K562 (cell line): ENCODE measurements at regions not wholly inside any gene's neighbourhood (a gene's known extent, or its start where the extent isn't known, plus 50 kb on each side); places are given as distances from the start of the nearest gene placed in this dataset.

Experiments
- ATAC-seq: fragments of 200-7000 bp; cut with Tn5 transposase; 3 replicates; pipeline ENCODE4 v1.9.1; 2020; ENCODE audit warnings: moderate library complexity
- BruUV-seq: library from RNA; stranded (reverse); fragments of 400-500 nt; replicated peaks from 2 replicates; lab custom pipeline; 2021; lab: Mats Ljungman, UMichigan
- CTCF ChIA-PET: fragments of 300-600 bp; formaldehyde crosslinking; extraction: SDS; loops from one replicate; lab custom pipeline; 2021; ENCODE audit warnings: low intra/inter-chr PET ratio; lab: Yijun Ruan, JAX
- POLR2A ChIA-PET: fragments of 300-600, 350-650 bp; sonication (Branson Sonifier 250); formaldehyde crosslinking; extraction: SDS; loops from one replicate; lab custom pipeline; 2021; ENCODE audit warnings: antibody characterized with exemption, inconsistent platforms; lab: Yijun Ruan, JAX
- DNase-seq, 4 experiments: peaks; one replicate each; pipeline versions ENCODE4 v3.0.0 to v3.0.0-alpha.2; 2011 to 2018; ENCODE audit warnings: low spot score in 3 of 4, mixed read lengths in 3 of 4; ENCODE audit errors: extremely low read depth in 1 of 4
- FAIRE-seq: peaks from 2 replicates; lab custom pipeline; 2011; peaks lifted over from hg19 to GRCh38; lab: Jason Lieb, UNC
- H2AFZ ChIP-seq: 2 replicates; pipeline ENCODE4 v1.6.0; 2011; ENCODE audit warnings: low read depth, low read length, control low read depth, inconsistent platforms
- H3K27ac ChIP-seq: fragments of 200-600 bp; 3 replicates; pipeline ENCODE4 v1.8.0; 2011; ENCODE audit warnings: low read depth, mild to moderate bottlenecking, control low read depth, inconsistent platforms, low read length, moderate library complexity, mixed read lengths; ENCODE audit errors: extremely low read depth
- H3K27me3 ChIP-seq, 2 experiments: fragments of 300-600 bp in 1 of 2; 2 replicates in 1 of 2; 3 replicates in 1 of 2; pipeline versions ENCODE4 v1.6.0 to v1.8.0; 2011; ENCODE audit warnings: inconsistent platforms in 2 of 2, low read length in 2 of 2, mild to moderate bottlenecking in 1 of 2, mixed read lengths in 1 of 2, moderate library complexity in 1 of 2; ENCODE audit not compliant: control insufficient read depth in 2 of 2, insufficient read depth in 2 of 2
- H3K36me3 ChIP-seq: fragments of 300-600 bp; 3 replicates; pipeline ENCODE4 v1.8.0; 2011; ENCODE audit warnings: mild to moderate bottlenecking, low read length, inconsistent platforms; ENCODE audit not compliant: control insufficient read depth, insufficient read depth
- H3K4me1 ChIP-seq, 2 experiments: fragments of 200-600 bp in 1 of 2; replicated peaks in 1 of 2; 2 replicates in 1 of 2; 3 replicates in 1 of 2; pipeline versions ENCODE4 v1.5.1 to v1.8.0; 2011; ENCODE audit warnings: inconsistent platforms in 2 of 2, low read length in 2 of 2, mild to moderate bottlenecking in 1 of 2, mixed read lengths in 1 of 2, moderate library complexity in 1 of 2; ENCODE audit not compliant: control insufficient read depth in 2 of 2, insufficient read depth in 2 of 2
- H3K4me2 ChIP-seq: 2 replicates; pipeline ENCODE4 v1.6.1; 2011; ENCODE audit warnings: low read length, control low read depth, inconsistent platforms, mixed read lengths; ENCODE audit not compliant: insufficient read depth
- H3K4me3 ChIP-seq: fragments of 200-600 bp; sonication (generic), shearing (Covaris generic); 2 replicates; pipeline ENCODE4 v1.5.1; 2016; ENCODE audit warnings: control low read depth, inconsistent platforms
- H3K79me2 ChIP-seq: fragments of 200-600 bp; 3 replicates; pipeline ENCODE4 v1.8.0; 2011; ENCODE audit warnings: low read length, inconsistent platforms; ENCODE audit not compliant: control insufficient read depth, insufficient read depth
- H3K9ac ChIP-seq, 2 experiments: 2 replicates each; pipeline versions ENCODE4 v1.6.0 to v1.6.1; 2011; ENCODE audit warnings: low read depth in 2 of 2, low read length in 2 of 2, control low read depth in 1 of 2, inconsistent platforms in 1 of 2, mild to moderate bottlenecking in 1 of 2, mixed read lengths in 1 of 2; ENCODE audit not compliant: insufficient read depth in 1 of 2
- H3K9me1 ChIP-seq: one replicate; pipeline ENCODE4 v1.6.0; 2011; ENCODE audit warnings: inconsistent platforms, mild to moderate bottlenecking, low read length, moderate library complexity; ENCODE audit not compliant: control insufficient read depth, insufficient read depth
- H3K9me3 ChIP-seq: replicated peaks from 2 replicates; pipeline ENCODE4 v1.5.1; 2011; ENCODE audit warnings: low read depth, low read length, inconsistent platforms; ENCODE audit not compliant: control insufficient read depth, insufficient read depth
- H4K20me1 ChIP-seq: replicated peaks from 2 replicates; pipeline ENCODE4 v1.6.1; 2011; ENCODE audit warnings: low read length, inconsistent platforms, mixed read lengths; ENCODE audit not compliant: control insufficient read depth, insufficient read depth
- BCL6 ChIP-seq: fragments of 250-450 bp; sonication (Bioruptor Pico); IDR thresholded peaks from 2 replicates; pipeline ENCODE4 v1.4.0; 2020
- ETV1 ChIP-seq: fragments of 450-650 bp; conservative IDR thresholded peaks from 2 replicates; pipeline ENCODE4 v1.6.1; 2016; ENCODE audit warnings: missing genetic modification characterization, control low read depth, low read depth, missing compliant biosample characterization
- HEY1 ChIP-seq: fragments of 250-450 bp; sonication (Bioruptor Pico); IDR thresholded peaks from 2 replicates; pipeline ENCODE4 v1.5.0; 2020; ENCODE audit warnings: mild to moderate bottlenecking, moderate library complexity, borderline replicate concordance
- IRF2 ChIP-seq: sonication (generic); formaldehyde crosslinking; IDR thresholded peaks from 2 replicates; pipeline ENCODE4 v1.8.1; 2022; ENCODE audit warnings: mild to moderate bottlenecking, missing genetic modification reagents
- JUNB ChIP-seq: fragments of 450-650 bp; formaldehyde crosslinking; conservative IDR thresholded peaks from 2 replicates; pipeline ENCODE4 v1.4.0; 2020; ENCODE audit warnings: mild to moderate bottlenecking
- MBD2 ChIP-seq: sonication (generic); IDR thresholded peaks from 2 replicates; pipeline ENCODE4 v1.6.1; 2016; ENCODE audit warnings: low read depth, borderline replicate concordance
- NCOA2 ChIP-seq, 2 experiments: fragments of 450-650 bp; IDR thresholded peaks; 2 replicates each; pipeline ENCODE4 v1.6.1; 2018; ENCODE audit warnings: mild to moderate bottlenecking in 2 of 2, moderate library complexity in 1 of 2; ENCODE audit not compliant: partially characterized antibody in 2 of 2
- PHF8 ChIP-seq: fragments of 200-600 bp; sonication (generic); IDR thresholded peaks from 2 replicates; pipeline ENCODE4 v1.6.1; 2012; ENCODE audit warnings: mixed run types, mild to moderate bottlenecking, inconsistent platforms, low read length, moderate library complexity, borderline replicate concordance
- PTRF ChIP-seq: fragments of 450-650 bp; IDR thresholded peaks from 2 replicates; pipeline ENCODE4 v1.6.1; 2016; ENCODE audit warnings: mild to moderate bottlenecking, missing genetic modification characterization, missing compliant biosample characterization
- RBM14 ChIP-seq: fragments of 200-400 bp; formaldehyde crosslinking; IDR thresholded peaks from 2 replicates; pipeline ENCODE4 v1.6.1; 2018; ENCODE audit warnings: low read depth, mild to moderate bottlenecking, low read length, moderate library complexity, borderline replicate concordance; ENCODE audit not compliant: insufficient read depth
- RCOR1 ChIP-seq, 2 experiments: IDR thresholded peaks; 2 replicates each; pipeline ENCODE4 v1.6.1; 2012; ENCODE audit warnings: low read depth in 2 of 2, low read length in 2 of 2, borderline replicate concordance in 1 of 2, improper control_type of control experiment in 1 of 2
- SAP30 ChIP-seq: fragments of 200-600 bp; sonication (generic); IDR thresholded peaks from 2 replicates; pipeline ENCODE4 v1.6.1; 2012; ENCODE audit warnings: borderline replicate concordance, low read depth, mild to moderate bottlenecking, moderate library complexity, low read length, control low read depth, inconsistent platforms; ENCODE audit not compliant: insufficient read depth, poor library complexity, severe bottlenecking
- XRCC3 ChIP-seq: fragments of 450-650 bp; IDR thresholded peaks from 2 replicates; pipeline ENCODE4 v1.6.1; 2017; ENCODE audit warnings: mild to moderate bottlenecking, moderate library complexity
- ZBTB12 ChIP-seq: fragments of 250-450 bp; sonication (Bioruptor Pico); IDR thresholded peaks from 2 replicates; pipeline ENCODE4 v1.4.0; 2020
- ZNF217 ChIP-seq: sonication (generic); formaldehyde crosslinking; IDR thresholded peaks from 2 replicates; pipeline ENCODE4 v1.8.0; 2022; ENCODE audit warnings: mild to moderate bottlenecking, missing genetic modification reagents
- ZNF785 ChIP-seq: fragments of 250-450 bp; sonication (Bioruptor Pico); IDR thresholded peaks from 2 replicates; pipeline ENCODE4 v1.4.0; 2020; ENCODE audit warnings: mild to moderate bottlenecking
- WGBS: fragments of 100-300 bp; shearing (Covaris generic); methylation state at CpG from one replicate; pipeline ENCODE4 v1.1.6; 2016; ENCODE audit warnings: low coverage, mixed read lengths; ENCODE audit not compliant: insufficient coverage; ENCODE audit errors: missing lambda C conversion rate; 5-methylcytosine and 5-hydroxymethylcytosine counted together
- in situ Hi-C: fragments of 300-500 bp; cut with MboI; formaldehyde crosslinking; loops from 4 replicates; pipeline ENCODE4 v1.15.0; 2018; ENCODE audit warnings: inconsistent platforms, mixed read lengths
- intact Hi-C: fragments of 100-400 bp; cut with micrococcal nuclease; formaldehyde crosslinking; loops from 2 replicates; pipeline ENCODE4 v1.14.2; 2022
- TF ChIP-seq, protein P1 (sequence below): sonication (generic); formaldehyde crosslinking; IDR thresholded peaks from 2 replicates; pipeline ENCODE4 v1.8.0; 2022; ENCODE audit warnings: mild to moderate bottlenecking, missing genetic modification reagents

DNA sequence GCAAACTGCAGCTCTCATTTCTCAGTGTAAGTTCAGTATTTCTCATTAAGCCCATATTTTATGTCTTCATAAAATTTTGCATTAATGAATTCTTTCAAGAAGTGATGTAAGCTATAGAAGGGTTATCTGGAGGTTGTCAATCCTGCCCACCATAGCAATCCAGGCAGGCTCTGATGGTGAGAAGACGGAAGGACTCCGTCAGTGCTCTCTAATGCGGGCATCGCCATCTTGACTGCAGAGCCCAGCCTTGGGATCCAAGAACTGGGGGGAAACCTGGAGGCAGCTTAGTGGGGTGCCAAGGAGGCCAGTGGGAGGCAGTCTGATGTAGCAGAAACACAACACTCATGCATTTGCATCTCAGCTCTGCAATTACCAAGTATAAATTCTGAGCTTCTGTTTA is 707.4 kb upstream of the NRP1 start (continued):
- TF ChIP-seq MBD2 (no peak), ZNF785 (CRISPR knock-in tag) (no peak), RCOR1 (IDR thresholded peaks at IDR 0.05; ENCODE audit: borderline replicate concordance in 1 of 2, low read depth in 2 of 2, low read length in 2 of 2) (no peak), NCOA2 (IDR thresholded peaks at IDR 0.05; ENCODE audit: partially characterized antibody in 2 of 2) (no peak), BCL6 (CRISPR knock-in tag) (no peak)
- TF ChIP-seq, protein P1, sequence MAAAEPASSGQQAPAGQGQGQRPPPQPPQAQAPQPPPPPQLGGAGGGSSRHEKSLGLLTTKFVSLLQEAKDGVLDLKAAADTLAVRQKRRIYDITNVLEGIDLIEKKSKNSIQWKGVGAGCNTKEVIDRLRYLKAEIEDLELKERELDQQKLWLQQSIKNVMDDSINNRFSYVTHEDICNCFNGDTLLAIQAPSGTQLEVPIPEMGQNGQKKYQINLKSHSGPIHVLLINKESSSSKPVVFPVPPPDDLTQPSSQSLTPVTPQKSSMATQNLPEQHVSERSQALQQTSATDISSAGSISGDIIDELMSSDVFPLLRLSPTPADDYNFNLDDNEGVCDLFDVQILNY (CRISPR knock-in tag) = no peak

DNA sequence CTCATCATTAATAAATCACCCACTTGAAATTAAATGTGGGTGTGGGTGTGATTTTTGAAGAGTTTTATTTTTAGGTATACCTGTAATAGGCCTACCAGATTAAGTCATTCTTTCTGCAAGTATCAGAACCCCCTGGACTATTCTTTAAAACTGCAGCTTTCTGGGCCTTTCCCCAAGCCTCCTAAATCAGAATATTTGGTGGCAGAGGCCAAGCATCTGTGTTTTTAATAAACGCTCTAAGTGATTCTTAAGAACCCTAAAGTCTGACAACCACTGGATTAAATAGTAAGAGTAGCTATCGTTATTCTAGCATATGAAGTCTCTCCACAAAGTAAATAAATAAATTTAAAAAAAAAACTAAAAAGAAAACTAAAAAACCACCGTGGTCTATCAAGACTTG is 703.0 kb upstream of the NRP1 start:
- no TSS peak for BruUV-seq
- ChIA-PET POLR2A (interaction anchor here (0.9 kb wide), 1 partner anchor 13 kb away, joined by 3 read pairs; no protein-coding TSS in a partner anchor), CTCF (no interaction called here)
- no peaks in the 10 kb centered on the region for H3K36me3 ChIP-seq
- no peaks in the 10 kb centered on the region for H3K9me3 ChIP-seq
- H3K79me2 ChIP-seq = no peaks in the 10 kb centered on the region
- no peaks in the 10 kb centered on the region for H3K27me3 ChIP-seq
- in situ Hi-C loops = no loop called here
- FAIRE-seq (no peak), DNase-seq (no peak)
- no peak overlapping the region for H3K4me3 ChIP-seq
- 0% methylated on average over 3 of the region's 3 CpGs for WGBS
- intact Hi-C loops = no loop called here
- no peaks in the 10 kb centered on the region for H3K9me1 ChIP-seq
- TF ChIP-seq ETV1 (tag) = no peak
- TF ChIP-seq RBM14 = no peak
- TF ChIP-seq XRCC3 = no peak
- TF ChIP-seq PTRF (tag) = no peak
- TF ChIP-seq ZBTB12 (CRISPR knock-in tag) = no peak
- no peak for TF ChIP-seq IRF2 (CRISPR knock-in tag)
- TF ChIP-seq PHF8 = no peak
- no peak for TF ChIP-seq JUNB (CRISPR knock-in tag)
- no peak for TF ChIP-seq HEY1 (CRISPR knock-in tag)
- TF ChIP-seq ZNF217 (CRISPR knock-in tag) = no peak
- no peak for TF ChIP-seq SAP30
- TF ChIP-seq, all 486 proteins: peak for 0
- H2AFZ ChIP-seq = no peak overlapping the region
- H3K4me2 ChIP-seq = no peak overlapping the region
- H4K20me1 ChIP-seq = no peaks in the 10 kb centered on the region
- no peak for ATAC-seq
- no peak overlapping the region for H3K27ac ChIP-seq
- H3K9ac ChIP-seq = no peak overlapping the region
- no peaks in the 10 kb centered on the region for H3K4me1 ChIP-seq
